Fibroblast of lung (primary cell): ENCODE measurements at regions not wholly inside any gene's neighbourhood (a gene's known extent, or its start where the extent isn't known, plus 50 kb on each side); places are given as distances from the start of the nearest gene placed in this dataset.
"Not testable (repeated sequence)": the region's sequence is repeated elsewhere in the genome, so short reads cannot be mapped to it uniquely, and the experiment has no call there.

ENCODE experiments used
- DNase-seq, 2 donors: peaks; one replicate each; pipeline versions ENCODE4 v3.0.0 to v3.0.0-alpha.2; 2010; ENCODE audit warnings: low read depth in 2 of 2
- H2AFZ ChIP-seq: 2 replicates; pipeline ENCODE4 v1.5.1; 2012; ENCODE audit warnings: low read length, control low read depth, inconsistent platforms
- H3K27ac ChIP-seq: 2 replicates; pipeline ENCODE4 v1.5.1; 2011; ENCODE audit warnings: low read length, control low read depth; ENCODE audit not compliant: insufficient read depth
- H3K27me3 ChIP-seq: 2 replicates; pipeline ENCODE4 v1.5.1; 2011; ENCODE audit warnings: mild to moderate bottlenecking, low read length; ENCODE audit not compliant: control insufficient read depth, insufficient read depth
- H3K36me3 ChIP-seq: 2 replicates; pipeline ENCODE4 v1.5.1; 2011; ENCODE audit warnings: low read length; ENCODE audit not compliant: control insufficient read depth, insufficient read depth
- H3K4me1 ChIP-seq: 2 replicates; pipeline ENCODE4 v1.5.1; 2011; ENCODE audit warnings: low read length; ENCODE audit not compliant: control insufficient read depth, insufficient read depth; ENCODE audit errors: extremely low read depth
- H3K4me2 ChIP-seq: 2 replicates; pipeline ENCODE4 v1.5.1; 2011; ENCODE audit warnings: low read length, control low read depth; ENCODE audit not compliant: insufficient read depth; ENCODE audit errors: extremely low read depth
- H3K4me3 ChIP-seq, 4 experiments: fragments of 200-600 bp in 1 of 4; sonication (generic) in 1 of 4; replicated peaks in 1 of 4; 2 replicates each; pipeline ENCODE4 v1.5.1; 2011 to 2016; ENCODE audit warnings: low read length in 4 of 4, low read depth in 3 of 4, mild to moderate bottlenecking in 3 of 4, control low read depth in 2 of 4, inconsistent platforms in 1 of 4, mixed read lengths in 1 of 4; ENCODE audit not compliant: insufficient read depth in 1 of 4; ENCODE audit errors: control extremely low read depth in 1 of 4
- H3K79me2 ChIP-seq: 2 replicates; pipeline ENCODE4 v1.5.1; 2012; ENCODE audit warnings: mild to moderate bottlenecking, low read length, inconsistent platforms; ENCODE audit not compliant: control insufficient read depth, insufficient read depth
- H3K9ac ChIP-seq: 2 replicates; pipeline ENCODE4 v1.5.1; 2011; ENCODE audit warnings: mild to moderate bottlenecking, low read length, control low read depth; ENCODE audit not compliant: insufficient read depth
- H3K9me3 ChIP-seq: 2 replicates; pipeline ENCODE4 v1.5.1; 2012; ENCODE audit warnings: low read depth, low read length; ENCODE audit not compliant: control insufficient read depth, insufficient read depth
- H4K20me1 ChIP-seq: 2 replicates; pipeline ENCODE4 v1.5.1; 2011; ENCODE audit warnings: low read length; ENCODE audit not compliant: control insufficient read depth, insufficient read depth; ENCODE audit errors: extremely low read depth
- EZH2 ChIP-seq: IDR thresholded peaks from 2 replicates; pipeline ENCODE4 v1.5.1; 2012; ENCODE audit warnings: low read length, control low read depth, mild to moderate bottlenecking; ENCODE audit errors: missing control alignments
- TF ChIP-seq, protein P1 (sequence below), 2 donors: IDR thresholded peaks in 1 of 2; conservative IDR thresholded peaks in 1 of 2; 1 replicate in 1 of 2; 2 replicates in 1 of 2; pipeline ENCODE4 v1.5.1; 2011 to 2012; ENCODE audit warnings: low read length in 2 of 2, control low read depth in 1 of 2, inconsistent platforms in 1 of 2, low read depth in 1 of 2, mild to moderate bottlenecking in 1 of 2

DNA sequence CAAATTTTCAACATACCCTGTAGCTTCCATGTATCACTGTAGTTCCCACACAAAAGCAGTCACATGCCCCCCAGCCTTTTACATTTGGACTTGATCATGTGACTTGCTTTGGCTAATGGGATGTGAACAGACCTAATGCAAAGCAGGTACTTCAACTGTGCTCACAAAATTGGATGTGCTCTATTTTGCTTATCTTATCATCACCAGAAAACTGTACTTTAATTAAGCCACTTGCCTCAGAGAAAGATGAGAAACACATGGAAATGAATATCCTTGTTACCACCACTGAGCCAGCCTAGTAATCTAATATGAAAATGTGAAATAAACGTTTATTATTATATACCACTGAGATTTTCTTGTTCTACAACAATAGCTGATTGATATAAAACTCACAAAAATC is 402.7 kb upstream of the HTR2C start:
- H3K79me2 ChIP-seq, result no peaks in the 10 kb centered on the region
- no peak for TF ChIP-seq EZH2
- TF ChIP-seq, protein P1, sequence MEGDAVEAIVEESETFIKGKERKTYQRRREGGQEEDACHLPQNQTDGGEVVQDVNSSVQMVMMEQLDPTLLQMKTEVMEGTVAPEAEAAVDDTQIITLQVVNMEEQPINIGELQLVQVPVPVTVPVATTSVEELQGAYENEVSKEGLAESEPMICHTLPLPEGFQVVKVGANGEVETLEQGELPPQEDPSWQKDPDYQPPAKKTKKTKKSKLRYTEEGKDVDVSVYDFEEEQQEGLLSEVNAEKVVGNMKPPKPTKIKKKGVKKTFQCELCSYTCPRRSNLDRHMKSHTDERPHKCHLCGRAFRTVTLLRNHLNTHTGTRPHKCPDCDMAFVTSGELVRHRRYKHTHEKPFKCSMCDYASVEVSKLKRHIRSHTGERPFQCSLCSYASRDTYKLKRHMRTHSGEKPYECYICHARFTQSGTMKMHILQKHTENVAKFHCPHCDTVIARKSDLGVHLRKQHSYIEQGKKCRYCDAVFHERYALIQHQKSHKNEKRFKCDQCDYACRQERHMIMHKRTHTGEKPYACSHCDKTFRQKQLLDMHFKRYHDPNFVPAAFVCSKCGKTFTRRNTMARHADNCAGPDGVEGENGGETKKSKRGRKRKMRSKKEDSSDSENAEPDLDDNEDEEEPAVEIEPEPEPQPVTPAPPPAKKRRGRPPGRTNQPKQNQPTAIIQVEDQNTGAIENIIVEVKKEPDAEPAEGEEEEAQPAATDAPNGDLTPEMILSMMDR (conservative IDR thresholded peaks at IDR 0.05 in 1 of 2, IDR thresholded peaks at IDR 0.05 in 1 of 2; ENCODE audit: low read depth in 1 of 2, low read length in 2 of 2), result no peak
- H3K36me3 ChIP-seq, result no peaks in the 10 kb centered on the region
- no peaks in the 10 kb centered on the region for H3K27me3 ChIP-seq
- H2AFZ ChIP-seq, result no peak overlapping the region
- no peak overlapping the region for H3K27ac ChIP-seq
- no peaks in the 10 kb centered on the region for H4K20me1 ChIP-seq
- no peaks in the 10 kb centered on the region for H3K4me1 ChIP-seq
- no peaks in the 10 kb centered on the region for H3K9me3 ChIP-seq
- no peak overlapping the region for H3K4me2 ChIP-seq
- H3K9ac ChIP-seq, result no peak overlapping the region
- no peak for DNase-seq
- H3K4me3 ChIP-seq, result no peak overlapping the region

DNA sequence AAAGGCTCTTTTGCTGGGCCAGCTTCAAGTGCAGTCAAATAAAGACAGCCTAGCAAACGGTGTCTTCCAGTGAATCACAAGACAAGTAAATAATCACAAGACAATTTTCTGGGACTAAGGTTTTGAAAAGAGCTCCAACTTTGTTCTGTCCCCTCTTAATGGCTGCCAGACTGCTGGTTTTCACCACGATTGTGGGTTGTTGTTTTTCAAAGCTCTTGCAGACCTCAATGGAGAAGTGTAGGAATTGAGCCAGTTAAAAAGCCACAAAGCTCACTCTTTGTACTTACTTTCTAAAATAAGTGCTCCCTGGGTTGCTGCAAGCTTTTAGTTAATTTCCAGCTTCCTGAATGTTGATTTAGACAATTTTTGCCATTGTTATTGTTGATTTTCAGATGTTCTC is 405.8 kb upstream of the HTR2C start:
- H3K27me3 ChIP-seq, result no peaks in the 10 kb centered on the region
- no peak overlapping the region for H3K4me3 ChIP-seq
- no peak overlapping the region for H3K4me2 ChIP-seq
- no peak for DNase-seq
- no peaks in the 10 kb centered on the region for H4K20me1 ChIP-seq
- no peaks in the 10 kb centered on the region for H3K79me2 ChIP-seq
- H3K36me3 ChIP-seq, result no peaks in the 10 kb centered on the region
- no peak overlapping the region for H3K27ac ChIP-seq
- no peak overlapping the region for H2AFZ ChIP-seq
- no peaks in the 10 kb centered on the region for H3K9me3 ChIP-seq
- no peaks in the 10 kb centered on the region for H3K4me1 ChIP-seq
- no peak overlapping the region for H3K9ac ChIP-seq
- no peak for TF ChIP-seq EZH2
- TF ChIP-seq, protein P1 (conservative IDR thresholded peaks at IDR 0.05 in 1 of 2, IDR thresholded peaks at IDR 0.05 in 1 of 2; ENCODE audit: low read depth in 1 of 2, low read length in 2 of 2), result no peak

DNA sequence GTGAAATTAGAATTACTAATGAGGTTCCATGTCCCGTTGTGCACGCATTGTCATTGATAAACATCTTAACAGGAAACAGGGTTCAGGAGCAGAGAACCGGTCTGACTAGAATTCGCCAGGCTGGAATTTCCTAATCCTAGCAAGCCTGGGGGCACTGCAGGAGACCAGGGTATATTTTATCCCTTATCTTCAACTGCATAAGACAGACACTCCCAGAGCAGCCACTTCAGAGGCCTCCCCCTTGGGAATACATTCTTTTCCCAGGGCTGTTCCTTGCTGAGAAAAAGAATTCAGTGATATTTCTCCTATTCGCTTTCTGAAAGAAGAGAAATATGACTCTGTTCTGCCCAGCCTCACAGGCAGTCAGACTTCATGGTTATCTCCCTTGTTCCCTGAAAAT is 416.6 kb upstream of the HTR2C start:
- H2AFZ ChIP-seq, result not testable (repeated sequence)

DNA sequence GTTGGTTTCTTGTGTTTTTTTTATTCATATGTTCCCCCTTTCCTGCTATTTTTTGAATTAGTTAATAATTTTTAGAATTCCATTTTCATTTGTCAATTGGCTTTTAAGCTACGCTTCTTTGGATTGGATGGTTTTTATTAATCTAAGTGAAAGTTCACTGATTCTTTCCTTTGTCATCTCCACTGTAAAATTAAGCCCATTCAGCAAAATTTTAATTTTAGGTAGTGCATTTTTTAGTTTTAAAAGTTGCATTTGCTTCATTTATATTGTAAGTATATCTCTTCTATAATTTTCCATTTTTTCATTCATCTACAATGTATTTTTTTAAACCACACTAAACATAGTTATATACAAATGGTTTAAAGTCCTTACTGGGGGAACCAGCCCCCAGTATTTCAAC is 417.3 kb upstream of the HTR2C start:
- no peak overlapping the region for H3K27ac ChIP-seq
- H3K9ac ChIP-seq, result no peak overlapping the region
- no peaks in the 10 kb centered on the region for H3K27me3 ChIP-seq
- no peaks in the 10 kb centered on the region for H3K9me3 ChIP-seq
- TF ChIP-seq EZH2, result no peak
- TF ChIP-seq, protein P1 (conservative IDR thresholded peaks at IDR 0.05 in 1 of 2, IDR thresholded peaks at IDR 0.05 in 1 of 2; ENCODE audit: low read depth in 1 of 2, low read length in 2 of 2), result no peak
- DNase-seq, result no peak
- H2AFZ ChIP-seq, result no peak overlapping the region
- no peaks in the 10 kb centered on the region for H3K36me3 ChIP-seq
- H3K4me3 ChIP-seq, result no peak overlapping the region
- H4K20me1 ChIP-seq, result no peaks in the 10 kb centered on the region
- no peak overlapping the region for H3K4me2 ChIP-seq
- H3K4me1 ChIP-seq, result no peaks in the 10 kb centered on the region
- H3K79me2 ChIP-seq, result no peaks in the 10 kb centered on the region

More for the DNA sequence above, 416.6 kb upstream of the HTR2C start:
- not testable (repeated sequence) for H4K20me1 ChIP-seq, H3K9me3 ChIP-seq, H3K27ac ChIP-seq, H3K4me3 ChIP-seq, DNase-seq, H3K4me1 ChIP-seq, H3K4me2 ChIP-seq, H3K79me2 ChIP-seq, H3K27me3 ChIP-seq, H3K9ac ChIP-seq, H3K36me3 ChIP-seq
